ENCODE measurements at regions not wholly inside any gene's neighbourhood (a gene's known extent, or its start where the extent isn't known, plus 50 kb on each side); places are given as distances from the start of the nearest gene placed in this dataset.

- Histone ChIP-seq H2AFZ (ENCODE audit: low read length) (no peak overlapping the region), H3K27ac (ENCODE audit: extremely low read length, insufficient read depth, low read length) (no peak overlapping the region), H4K20me1 (ENCODE audit: insufficient read depth, low read length) (no peaks in the 10 kb centered on the region), H3K27me3 (ENCODE audit: control insufficient read depth in 1 of 2, insufficient read depth in 2 of 2, low read length in 2 of 2) (no peaks in the 10 kb centered on the region), H3K4me1 (ENCODE audit: insufficient read depth, low read length) (no peaks in the 10 kb centered on the region), H3K9ac (ENCODE audit: insufficient read depth, low read depth, low read length) (no peak overlapping the region), H3K4me2 (ENCODE audit: low read depth, low read length) (no peak overlapping the region), H3K36me3 (replicated peaks in 1 of 2; ENCODE audit: control insufficient read depth in 1 of 2, insufficient read depth in 2 of 2, low read length in 2 of 2) (no peaks in the 10 kb centered on the region), H3K9me3 (ENCODE audit: low read length) (no peaks in the 10 kb centered on the region), H3K79me2 (ENCODE audit: insufficient read depth, low read length) (no peaks in the 10 kb centered on the region), H3K4me3 (replicated peaks in 1 of 3; ENCODE audit: insufficient read depth in 1 of 3, low read depth in 2 of 3, low read length in 3 of 3) (no peak overlapping the region)
- FAIRE-seq = no peak
- ChIA-PET POLR2A (no interaction called here), CTCF (ENCODE audit: low intra/inter-chr PET ratio, low total read pairs) (no interaction called here)
- no peak for ATAC-seq
- intact Hi-C loops (cut with micrococcal nuclease; ENCODE audit: unreplicated experiment) = no loop called here
- no peak for DNase-seq (ENCODE audit: low spot score)
- BruUV-seq (replicated peaks) = no TSS peak
- WGBS (ENCODE audit: low lambda C conversion rate) = 62% methylated on average over 10 of the region's 10 CpGs
- in situ Hi-C loops (cut with HindIII; ENCODE audit: extremely low pct_ligation_motif_present, low pct_unique_long_range_greater_than_20kb) = no loop called here
- TF ChIP-seq ZNF574 (CRISPR knock-in tag; IDR thresholded peaks at IDR 0.05) (no peak), REL (CRISPR knock-in tag; conservative IDR thresholded peaks at IDR 0.05) (no peak), ZZZ3 (CRISPR knock-in tag; IDR thresholded peaks at IDR 0.05; ENCODE audit: borderline replicate concordance) (no peak), ZNF740 (CRISPR knock-in tag; IDR thresholded peaks at IDR 0.05) (no peak), ZBTB7B (CRISPR knock-in tag; IDR thresholded peaks at IDR 0.05) (no peak), ZNF883 (CRISPR knock-in tag; IDR thresholded peaks at IDR 0.05; ENCODE audit: not compliant biosample characterization) (no peak), ZNF768 (CRISPR knock-in tag; IDR thresholded peaks at IDR 0.05) (no peak), ZNF136 (CRISPR knock-in tag; IDR thresholded peaks at IDR 0.05; ENCODE audit: low read depth) (no peak), EHMT2 (IDR thresholded peaks at IDR 0.05; ENCODE audit: borderline replicate concordance, low read depth, low read length) (no peak), RAD21 (CRISPR knock-in tag; IDR thresholded peaks at IDR 0.05) (no peak), NONO (IDR thresholded peaks at IDR 0.05) (no peak), NONO (CRISPR knock-in tag; conservative IDR thresholded peaks at IDR 0.05) (no peak), STAT5B (CRISPR knock-in tag; IDR thresholded peaks at IDR 0.05) (no peak), BRCA1 (CRISPR knock-in tag; IDR thresholded peaks at IDR 0.05) (no peak), ZNF770 (CRISPR knock-in tag; IDR thresholded peaks at IDR 0.05) (no peak), HNRNPH1 (optimal IDR thresholded peaks at IDR 0.05; ENCODE audit: low read depth, low read length) (no peak), TBX3 (IDR thresholded peaks at IDR 0.05; ENCODE audit: borderline replicate concordance) (no peak), PITX1 (CRISPR knock-in tag; IDR thresholded peaks at IDR 0.05) (no peak), STAT6 (CRISPR knock-in tag; IDR thresholded peaks at IDR 0.05; ENCODE audit: borderline replicate concordance) (no peak), TBL1XR1 (IDR thresholded peaks at IDR 0.05; ENCODE audit: borderline replicate concordance, low read length, partially characterized antibody) (no peak)
These were observed 153.2 kb downstream of the LRIG2 start for GRCh38 chr1:113226148-113226547.
